ENCODE measurements at regions not wholly inside any gene's neighbourhood (a gene's known extent, or its start where the extent isn't known, plus 50 kb on each side); places are given as distances from the start of the nearest gene placed in this dataset.

- DNase-seq, result no peak
These were observed 293.2 kb upstream of the HABP2 start for GRCh38 chr10:113259576-113260226.

- no peak for DNase-seq
These were observed 291.7 kb upstream of the HABP2 start for GRCh38 chr10:113261161-113261560.

GRCh38 chr10:113261611-113262091 lies 291.2 kb upstream of the HABP2 start:
- peak; percentile 12 for DNase-seq

- no peak for DNase-seq
These were observed 289.8 kb upstream of the HABP2 start for GRCh38 chr10:113263056-113263455.

GRCh38 chr10:113264333-113265131 lies 288.3 kb upstream of the HABP2 start:
- DNase-seq, result no peak

- DNase-seq, result no peak
These were observed 286.7 kb upstream of the HABP2 start for GRCh38 chr10:113266147-113266546.

GRCh38 chr10:113267619-113268562 lies 285.0 kb upstream of the HABP2 start:
- DNase-seq, result no peak

GRCh38 chr10:113269333-113269732 lies 283.5 kb upstream of the HABP2 start:
- no peak for DNase-seq

- DNase-seq, result no peak
These were observed 280.3 kb upstream of the HABP2 start for GRCh38 chr10:113272511-113272910.

- DNase-seq, result peak; percentile 75
These were observed 279.4 kb upstream of the HABP2 start for GRCh38 chr10:113273181-113274163.

- no peak for DNase-seq
These were observed 278.6 kb upstream of the HABP2 start for GRCh38 chr10:113274176-113274829.

GRCh38 chr10:113278221-113278620 lies 274.6 kb upstream of the HABP2 start:
- DNase-seq, result no peak

GRCh38 chr10:113278664-113279063 lies 274.2 kb upstream of the HABP2 start:
- DNase-seq, result no peak

- no peak for DNase-seq
These were observed 273.6 kb upstream of the HABP2 start for GRCh38 chr10:113279262-113279661.

GRCh38 chr10:113282564-113282963 lies 270.3 kb upstream of the HABP2 start:
- DNase-seq, result no peak

GRCh38 chr10:113283189-113283588 lies 269.7 kb upstream of the HABP2 start:
- no peak for DNase-seq

- DNase-seq, result no peak
These were observed 268.2 kb upstream of the HABP2 start for GRCh38 chr10:113284635-113285034.

- DNase-seq, result no peak
These were observed 267.5 kb upstream of the HABP2 start for GRCh38 chr10:113285305-113285704.

- no peak for DNase-seq
These were observed 265.3 kb upstream of the HABP2 start for GRCh38 chr10:113287592-113287991.

- no peak for DNase-seq
These were observed 262.7 kb upstream of the HABP2 start for GRCh38 chr10:113290137-113290536.

GRCh38 chr10:113291413-113291812 lies 261.4 kb upstream of the HABP2 start:
- DNase-seq, result no peak
